ENCODE measurements at regions not wholly inside any gene's neighbourhood (a gene's known extent, or its start where the extent isn't known, plus 50 kb on each side); places are given as distances from the start of the nearest gene placed in this dataset.
"Not testable (repeated sequence)": the region's sequence is repeated elsewhere in the genome, so short reads cannot be mapped to it uniquely, and the experiment has no call there.

DNA sequence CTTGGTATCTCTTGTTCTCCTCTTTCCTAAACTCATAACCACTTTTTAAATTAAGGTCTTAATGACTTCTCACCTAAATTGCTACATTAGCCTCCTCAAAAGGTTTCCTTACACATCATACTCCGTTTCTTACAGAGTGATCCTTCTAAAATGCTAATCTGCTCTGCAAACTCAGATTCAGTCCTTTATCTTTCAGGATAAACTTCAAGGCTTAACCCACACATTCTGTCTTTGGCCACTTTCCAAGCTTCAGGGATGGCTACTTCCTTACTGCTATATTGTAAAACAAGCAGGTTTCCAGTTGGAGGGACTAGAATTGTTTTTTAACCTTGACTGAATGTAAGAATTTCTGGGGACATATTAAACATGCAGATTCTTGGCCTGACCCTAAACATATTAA lies 105.5 kb upstream of the CHD1 start:
- no peak for DNase-seq

DNA sequence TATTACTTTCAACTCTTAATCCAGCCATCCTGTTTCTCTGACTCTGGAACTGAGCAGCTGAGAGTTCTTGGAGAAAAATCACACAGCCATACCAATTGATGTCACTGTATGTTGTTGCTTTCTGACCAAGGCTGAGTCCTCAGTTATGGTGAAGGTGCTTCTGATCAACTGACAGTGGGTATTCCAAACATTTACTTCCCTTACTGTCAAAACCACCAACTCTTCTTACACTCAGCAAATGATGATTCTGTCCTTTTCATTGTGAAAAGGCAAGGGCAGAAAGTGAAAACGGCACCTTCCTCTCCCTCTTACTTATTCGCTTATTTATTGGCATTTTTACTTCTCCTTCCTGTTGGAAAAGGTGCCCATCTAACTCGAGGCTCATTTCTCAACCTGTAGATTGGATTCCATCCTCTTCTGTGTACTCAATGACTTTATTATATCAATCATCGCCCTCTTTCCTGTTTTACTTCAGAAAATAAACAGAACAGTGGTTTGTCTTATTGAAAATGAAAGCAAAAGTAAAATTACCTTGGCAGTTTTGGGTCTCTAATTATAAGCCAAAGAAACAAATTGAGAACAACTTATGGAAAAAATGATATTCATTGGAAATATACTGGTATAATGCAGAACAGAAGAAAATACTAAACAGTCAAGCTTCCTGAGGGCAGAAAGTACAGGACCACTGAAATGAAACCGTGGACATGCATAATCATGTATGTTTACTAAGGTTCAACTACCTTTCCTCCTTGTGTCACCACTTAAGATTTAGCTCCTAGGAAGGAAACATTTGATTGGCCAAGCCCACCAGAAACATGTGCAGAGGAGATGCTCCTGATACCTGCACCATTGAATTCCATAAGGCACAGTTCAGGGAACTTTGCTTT lies 104.5 kb upstream of the CHD1 start:
- DNase-seq, result peak; percentile 40

DNA sequence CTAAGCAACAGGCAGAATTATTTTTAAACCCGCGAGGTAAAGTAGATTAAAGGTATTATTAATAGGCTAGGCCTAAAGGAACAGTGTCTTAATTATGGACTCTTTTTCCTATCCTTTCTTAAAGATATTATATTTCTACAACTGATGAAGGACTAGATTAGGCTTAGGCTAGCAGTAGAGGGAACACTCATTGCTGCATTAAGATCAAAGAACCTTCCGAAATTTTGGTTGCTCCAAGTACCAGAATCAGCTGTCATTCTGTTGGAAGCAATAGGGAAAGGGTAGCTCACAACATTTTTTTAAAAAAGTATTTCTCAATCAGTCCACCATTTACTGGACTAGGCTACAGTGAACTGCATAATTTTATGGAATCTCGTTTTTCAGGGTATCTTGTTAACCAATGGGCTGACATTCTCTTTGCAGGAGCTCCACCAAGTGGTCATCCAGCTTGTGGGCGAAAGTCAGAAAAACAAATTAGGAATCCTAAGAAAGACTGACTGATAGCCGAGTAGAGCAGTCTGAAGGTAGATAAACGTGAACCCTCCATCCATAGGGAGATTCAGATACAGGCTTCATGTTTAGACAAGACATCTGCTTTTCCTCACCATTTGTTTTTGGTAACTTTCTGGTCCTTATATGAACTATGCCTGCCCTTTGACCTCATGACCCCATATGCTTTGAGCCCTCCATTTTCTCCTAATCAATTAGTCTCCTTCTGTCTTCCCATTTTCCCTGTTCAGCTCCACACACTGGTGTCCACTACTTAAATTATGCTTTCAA lies 103.6 kb upstream of the CHD1 start:
- peak; percentile 88 for DNase-seq

DNA sequence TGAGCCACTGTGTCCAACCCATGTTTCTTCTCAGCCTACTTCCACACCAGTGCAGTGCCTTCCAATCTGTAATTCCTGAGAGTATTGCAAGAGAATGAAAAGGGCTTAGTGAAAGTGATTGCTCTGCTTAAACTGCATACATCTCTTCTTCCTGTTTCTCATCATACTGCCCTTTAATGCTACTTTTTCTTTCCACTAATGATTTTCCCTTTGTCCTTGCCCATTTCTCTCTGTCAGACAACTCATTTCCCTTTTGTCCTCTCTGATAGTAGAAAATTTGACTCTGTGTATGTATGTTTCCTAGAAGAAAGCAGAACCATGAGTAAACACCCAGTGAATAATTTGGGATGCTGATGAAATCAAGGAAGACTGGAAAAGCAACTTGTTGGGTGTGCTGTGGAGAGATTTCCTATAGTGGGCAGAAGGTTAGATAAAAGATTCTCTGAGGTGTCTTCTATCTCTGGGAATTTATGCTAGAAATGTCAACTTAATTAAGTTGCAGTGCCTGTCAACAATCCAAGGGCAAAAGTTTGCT lies 102.2 kb upstream of the CHD1 start:
- no peak for DNase-seq

DNA sequence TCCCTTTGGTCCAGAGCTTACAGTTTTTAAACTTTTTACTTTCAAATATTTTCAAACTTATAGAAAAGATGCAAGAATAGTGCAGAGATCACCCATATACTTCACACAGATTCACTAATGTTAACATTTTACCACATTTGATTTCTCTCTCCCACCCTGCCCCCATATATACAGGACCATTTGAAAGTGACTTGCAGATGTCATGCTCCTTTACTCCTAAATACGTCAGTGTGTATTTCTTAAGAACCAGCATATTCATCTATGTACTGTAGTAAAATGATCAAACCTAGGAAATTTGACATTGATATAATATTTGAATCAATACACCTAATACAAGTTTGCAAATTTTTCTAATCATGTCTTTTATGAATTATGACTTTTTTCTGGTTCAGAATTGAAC lies 100.4 kb upstream of the CHD1 start:
- DNase-seq, result no peak

DNA sequence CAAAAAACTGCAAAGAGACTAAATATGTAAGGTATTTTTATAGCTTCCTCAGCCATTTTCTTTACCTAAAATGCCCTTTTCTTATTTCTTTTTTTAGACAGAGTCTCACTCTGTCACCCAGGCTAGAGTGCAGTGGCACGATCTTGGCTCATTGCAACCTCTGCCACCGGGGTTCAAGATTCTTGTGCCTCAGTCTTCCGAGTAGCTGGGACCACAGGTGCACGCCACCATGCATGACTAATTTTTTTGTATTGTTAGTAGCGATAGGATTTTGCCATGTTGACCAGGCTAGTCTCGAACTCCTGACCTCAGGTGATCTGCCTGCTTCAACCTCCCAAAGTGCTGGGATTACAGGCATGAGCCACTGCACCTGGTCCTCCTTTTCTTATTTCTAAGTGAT lies 99.4 kb upstream of the CHD1 start:
- not testable (repeated sequence) for DNase-seq

DNA sequence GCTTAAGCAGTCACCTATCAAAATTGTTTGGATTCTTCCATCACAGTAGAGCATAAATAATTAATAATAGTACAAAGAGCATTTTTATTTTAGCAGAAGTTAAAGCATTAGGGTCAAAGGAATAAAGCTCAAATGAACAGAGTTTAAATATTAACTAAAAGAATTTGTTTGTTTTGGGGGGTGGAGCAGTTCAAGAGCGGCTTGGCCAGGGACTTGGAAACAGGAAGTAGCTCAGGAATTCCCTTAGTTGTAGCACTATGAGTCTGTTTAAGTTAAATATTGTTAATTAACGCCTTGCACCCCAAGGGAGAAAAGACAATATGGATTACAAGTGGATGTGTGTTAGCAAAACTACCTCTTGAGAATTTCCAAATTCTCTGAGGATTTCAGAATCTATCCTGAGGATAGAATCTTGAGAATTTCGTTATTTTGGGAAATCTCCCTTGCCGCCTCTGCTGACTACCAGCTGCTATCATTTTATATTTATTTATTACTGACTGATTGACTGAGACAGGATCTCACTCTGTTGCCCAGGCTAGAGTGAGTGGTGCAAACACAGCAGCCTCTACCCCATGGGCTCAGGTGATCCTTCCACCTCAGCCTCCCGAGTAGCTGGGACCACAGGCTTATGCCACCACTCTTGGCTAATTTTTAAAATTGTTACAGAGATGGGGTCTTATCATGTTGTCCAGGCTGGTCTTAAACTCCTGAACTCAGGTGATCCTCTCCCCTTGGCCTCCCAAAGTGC lies 96.7 kb upstream of the CHD1 start:
- peak; percentile 86 for DNase-seq

DNA sequence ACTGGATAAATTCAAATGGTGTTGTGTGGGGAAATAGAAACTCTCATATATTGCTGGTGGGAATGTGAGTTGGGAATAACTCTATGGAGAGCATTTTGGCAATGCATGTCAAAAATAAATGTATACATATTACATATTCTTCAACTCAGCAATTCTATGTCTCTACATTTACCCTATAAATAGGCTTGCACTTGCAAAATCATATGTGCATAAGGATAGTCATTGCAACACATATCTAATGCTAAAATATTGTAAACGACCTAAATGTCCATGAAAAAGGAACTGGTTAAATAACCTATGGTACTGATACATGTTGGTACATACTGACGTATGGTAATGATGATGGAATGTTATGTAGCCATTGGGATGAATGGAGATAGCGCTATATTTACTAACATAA lies 94.5 kb upstream of the CHD1 start:
- no peak for DNase-seq

DNA sequence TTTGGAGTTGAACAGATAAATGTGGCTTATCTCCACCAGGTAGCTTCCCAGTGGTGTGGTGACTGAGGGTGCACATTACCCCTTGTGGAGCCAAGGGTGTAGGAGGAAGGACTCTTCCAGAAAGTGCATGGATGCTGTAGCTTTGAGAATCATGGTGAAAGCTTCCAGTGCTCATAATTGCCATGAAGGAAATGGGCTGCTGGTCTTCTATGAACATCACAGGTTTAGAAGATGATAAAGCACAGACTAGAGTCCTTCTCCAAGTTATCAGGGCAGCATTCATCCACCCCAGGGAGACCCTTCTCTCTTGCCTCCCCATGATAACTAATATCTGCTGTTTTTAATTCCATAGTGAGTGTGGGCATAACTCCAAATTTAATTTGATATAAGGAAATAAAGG lies 93.4 kb upstream of the CHD1 start:
- DNase-seq, result no peak

DNA sequence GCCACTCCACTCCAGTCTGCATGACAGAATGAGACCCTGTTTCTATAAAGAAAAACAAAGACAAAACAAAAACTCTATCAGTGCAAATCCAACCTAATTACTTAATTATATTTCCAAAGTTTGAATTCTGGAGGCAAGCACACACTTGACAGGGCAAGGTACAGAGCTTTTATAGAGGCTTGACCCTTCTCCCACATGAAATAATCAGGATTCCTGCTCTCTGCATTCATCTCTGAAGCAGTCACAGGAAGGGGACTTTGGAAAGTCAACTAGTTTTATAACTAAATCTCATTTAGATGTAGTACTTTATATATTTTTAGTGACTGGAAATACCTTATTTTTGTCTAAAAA lies 91.9 kb upstream of the CHD1 start:
- no peak for DNase-seq

DNA sequence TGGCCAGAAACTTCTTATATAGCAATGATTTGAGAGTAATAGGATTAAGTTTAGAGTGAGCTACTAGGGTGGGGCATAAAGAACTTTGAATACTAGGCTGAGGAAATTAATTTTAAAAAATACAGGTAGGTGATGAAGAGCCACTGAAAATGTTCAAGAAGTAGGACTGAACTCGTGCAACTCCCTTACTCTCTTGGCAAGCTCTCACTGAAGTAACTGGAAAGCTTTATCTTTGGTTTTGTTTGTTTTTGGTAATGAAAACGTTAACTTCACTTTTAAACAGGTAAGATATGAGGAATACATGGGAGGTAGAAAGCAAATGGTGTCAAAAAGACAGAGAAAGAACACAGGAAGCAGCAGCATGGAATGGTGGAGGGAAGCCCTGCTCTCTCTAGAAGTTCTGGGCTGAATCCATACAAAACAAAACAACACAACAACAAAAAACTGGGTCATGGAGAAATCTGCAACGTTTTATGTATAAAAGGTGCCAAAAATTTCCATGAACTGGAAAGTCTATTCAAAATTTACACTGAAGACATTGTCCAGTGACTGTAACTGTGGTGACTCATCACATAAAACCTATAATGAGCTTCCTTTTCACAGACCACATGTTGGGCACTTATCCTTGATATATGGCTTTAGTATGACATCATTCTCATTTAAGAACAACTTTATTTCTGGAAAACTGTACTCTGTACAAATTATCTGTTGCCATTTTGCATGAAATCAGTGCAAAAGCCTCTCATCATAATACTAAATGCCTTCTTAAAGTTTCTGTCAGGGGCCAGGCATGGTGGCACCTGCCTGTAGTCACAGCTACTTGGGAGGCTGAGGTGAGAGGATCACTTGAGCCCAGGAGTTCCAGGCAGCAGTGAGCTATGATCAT lies 91.2 kb upstream of the CHD1 start:
- DNase-seq, result peak; percentile 82

DNA sequence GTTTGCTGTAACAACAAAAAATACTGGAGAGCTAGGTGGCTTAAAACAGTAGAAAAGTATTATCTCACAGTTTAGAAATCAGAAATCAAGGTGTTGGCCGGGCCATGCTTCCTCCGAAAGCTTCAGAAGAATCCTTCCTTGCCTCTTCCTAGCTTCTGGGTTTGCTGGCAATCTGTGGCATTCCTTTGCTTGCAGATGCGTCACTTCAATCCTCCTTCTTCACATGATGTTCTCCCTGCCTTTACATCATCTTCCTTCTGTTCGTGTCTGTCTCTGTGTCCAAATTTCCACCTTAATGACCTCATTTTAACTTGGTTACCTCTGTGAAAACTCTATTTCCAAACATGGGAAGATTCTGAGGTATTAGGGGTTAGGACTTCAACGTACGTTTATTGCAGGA lies 90.4 kb upstream of the CHD1 start:
- DNase-seq, result no peak

DNA sequence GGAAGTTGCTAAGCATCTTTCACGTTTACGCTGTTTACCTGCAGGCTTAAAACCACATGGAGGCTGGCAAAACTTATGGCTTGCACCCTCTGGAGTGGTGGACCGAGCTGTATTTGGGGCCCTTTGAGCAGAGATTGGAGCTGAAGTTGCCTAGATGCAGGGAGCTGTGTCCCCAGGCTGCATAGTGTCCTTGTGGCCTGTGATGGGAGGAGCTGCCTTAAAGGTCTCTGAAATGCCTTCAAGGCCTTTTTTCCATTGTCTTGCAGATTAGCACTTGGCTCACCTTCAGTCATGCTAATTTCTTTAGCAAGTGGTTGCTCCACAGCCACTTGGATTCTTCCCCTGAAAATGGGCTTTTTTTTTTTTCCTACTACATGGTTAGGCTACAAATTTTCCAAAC lies 81.5 kb upstream of the CHD1 start:
- DNase-seq, result no peak

DNA sequence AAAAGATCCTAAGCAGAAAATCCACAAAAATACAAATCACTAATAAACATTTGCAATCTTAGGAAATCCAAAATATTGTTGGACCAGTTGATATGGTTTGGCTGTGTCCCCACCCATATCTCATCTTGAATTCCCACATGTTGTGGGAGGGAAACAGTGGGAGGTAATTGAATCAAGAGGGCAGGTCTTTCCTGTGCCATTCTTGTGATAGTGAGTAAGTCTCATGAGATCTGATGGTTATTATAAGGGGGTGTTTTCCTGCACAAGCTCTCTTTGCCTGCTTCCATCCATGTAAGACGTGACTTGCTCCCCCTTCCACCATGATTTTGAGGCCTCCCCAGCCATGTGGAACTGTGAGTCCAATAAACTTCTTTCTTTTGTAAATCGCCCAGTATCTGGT lies 79.2 kb upstream of the CHD1 start:
- DNase-seq, result not testable (repeated sequence)

DNA sequence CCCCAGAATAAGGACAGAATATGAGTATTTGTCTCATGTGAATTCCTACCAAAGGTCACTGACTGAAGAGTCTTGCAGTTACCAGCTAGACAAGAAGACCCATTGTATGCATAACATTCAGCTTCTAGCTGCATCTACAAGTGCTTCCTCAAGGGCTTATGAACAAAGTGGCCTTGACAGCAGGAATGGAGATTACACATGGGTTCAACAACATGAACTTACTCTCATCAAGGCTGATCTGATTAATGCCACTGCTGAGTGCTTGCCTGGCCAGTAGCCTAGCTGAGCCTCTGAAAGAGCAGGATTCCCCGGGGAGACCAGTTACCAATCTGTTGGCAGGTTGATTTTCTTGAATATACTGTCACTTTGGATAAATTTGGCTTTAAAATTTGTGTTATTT lies 76.7 kb upstream of the CHD1 start:
- peak; percentile 11 for DNase-seq

DNA sequence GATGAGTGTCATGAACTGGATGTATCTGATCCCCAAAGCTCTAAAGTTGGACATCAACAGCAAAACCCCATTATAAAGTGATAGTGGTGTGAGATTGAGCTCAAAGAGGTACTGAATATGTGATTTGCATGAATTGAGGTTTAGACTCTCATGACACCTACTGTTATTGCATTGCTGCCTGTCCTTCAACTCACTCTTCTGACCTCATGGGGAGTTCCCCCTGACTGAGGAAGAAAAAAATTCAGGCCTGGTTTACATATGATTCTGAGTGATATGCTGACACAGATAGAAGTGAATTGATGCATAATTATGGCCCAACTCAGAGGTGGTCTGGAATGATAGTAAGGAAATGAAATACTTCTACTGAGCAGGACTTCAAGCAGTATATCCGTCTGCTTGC lies 76.2 kb upstream of the CHD1 start:
- no peak for DNase-seq

DNA sequence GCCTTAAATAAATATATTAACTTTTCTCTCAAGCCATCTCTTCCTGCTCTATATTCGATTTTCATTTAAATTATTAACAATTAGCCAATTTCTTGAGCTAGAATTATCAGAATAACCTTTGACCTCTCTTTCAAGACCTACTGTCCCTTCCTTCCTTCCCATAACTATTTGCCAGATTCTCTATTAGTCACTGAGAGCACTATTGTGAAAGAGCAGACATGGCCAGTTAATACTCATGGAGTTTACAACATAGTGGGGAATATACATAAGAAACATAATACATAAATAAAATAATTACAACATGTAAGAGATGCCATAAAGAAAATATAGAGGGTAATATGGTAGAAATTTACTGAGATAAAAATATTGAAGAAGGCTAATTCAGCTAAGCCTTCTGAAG lies 72.1 kb upstream of the CHD1 start:
- no peak for DNase-seq

DNA sequence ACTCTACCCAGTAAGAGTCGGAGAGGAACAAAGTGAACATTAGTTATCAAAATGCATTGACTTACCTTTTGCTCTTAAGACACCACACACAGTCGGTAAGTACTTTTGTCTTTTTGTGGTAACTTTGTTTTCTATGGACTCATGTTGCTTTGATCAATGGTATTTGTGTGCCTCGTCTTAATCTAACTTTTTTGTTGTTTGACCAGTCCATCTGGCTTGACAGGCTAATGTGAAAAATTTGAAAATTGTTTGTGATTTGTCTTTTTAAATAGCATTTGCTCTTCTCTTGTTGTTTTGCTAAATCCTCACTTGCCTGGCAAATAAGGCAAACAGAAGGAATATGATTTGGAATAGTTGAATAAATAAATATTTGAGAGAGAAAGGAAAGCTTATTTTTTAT lies 71.4 kb upstream of the CHD1 start:
- no peak for DNase-seq

DNA sequence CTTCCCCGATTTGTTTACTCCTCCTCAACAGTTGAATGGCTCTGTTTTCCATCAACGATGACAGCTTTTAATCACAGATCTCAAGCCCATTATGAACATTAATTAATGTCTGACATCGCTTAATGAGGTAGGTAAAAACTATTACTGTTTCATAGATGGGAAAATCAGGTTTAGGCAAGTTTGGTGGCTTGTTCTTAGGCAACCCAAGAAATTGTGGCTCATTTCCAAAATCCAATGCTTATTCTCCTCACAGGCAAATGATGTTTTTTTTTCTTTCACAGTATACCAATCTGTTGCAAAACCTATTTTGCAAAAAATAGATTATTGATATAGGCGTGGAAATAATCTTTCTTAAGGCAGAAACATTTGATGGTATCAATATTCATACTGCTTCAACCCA lies 70.8 kb upstream of the CHD1 start:
- DNase-seq, result no peak

DNA sequence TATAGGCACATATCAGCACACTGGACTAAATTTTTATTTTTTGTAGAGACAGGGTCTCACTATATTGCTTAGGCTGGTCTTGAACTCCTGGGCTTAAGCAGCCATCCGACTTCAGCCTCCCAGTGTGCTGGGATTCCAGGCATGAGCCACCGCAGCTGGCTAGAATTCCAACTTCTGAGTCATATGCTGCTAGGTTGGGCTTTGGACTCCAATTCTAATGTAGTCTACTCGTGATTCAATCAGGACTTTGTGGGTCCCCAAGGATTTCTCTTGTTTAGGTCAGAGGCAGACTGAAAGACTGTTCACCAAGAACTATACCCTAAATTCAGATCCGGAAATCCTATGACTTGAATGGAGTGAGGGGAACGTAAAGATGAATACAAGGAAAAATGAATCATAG lies 68.2 kb upstream of the CHD1 start:
- DNase-seq, result no peak

DNA sequence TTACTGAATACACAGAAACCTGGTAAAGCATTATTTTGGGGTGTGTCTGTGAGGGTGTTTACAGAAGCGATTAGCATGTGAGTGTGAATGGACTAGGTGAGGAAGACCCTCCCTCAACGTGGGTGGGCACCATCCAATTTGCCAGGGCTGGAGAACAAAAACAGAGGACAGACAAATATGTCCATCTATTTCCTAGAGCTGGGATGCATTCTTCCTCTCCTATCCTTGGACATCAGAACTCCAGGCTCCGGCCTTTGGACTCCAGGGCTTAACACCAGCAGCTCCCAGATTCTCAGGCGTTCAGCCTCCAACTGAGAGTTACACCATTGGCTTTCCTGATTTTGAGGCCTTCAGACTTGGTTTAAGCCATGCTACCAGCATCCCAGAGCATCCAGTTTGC lies 65.8 kb upstream of the CHD1 start:
- peak; percentile 29 for DNase-seq

DNA sequence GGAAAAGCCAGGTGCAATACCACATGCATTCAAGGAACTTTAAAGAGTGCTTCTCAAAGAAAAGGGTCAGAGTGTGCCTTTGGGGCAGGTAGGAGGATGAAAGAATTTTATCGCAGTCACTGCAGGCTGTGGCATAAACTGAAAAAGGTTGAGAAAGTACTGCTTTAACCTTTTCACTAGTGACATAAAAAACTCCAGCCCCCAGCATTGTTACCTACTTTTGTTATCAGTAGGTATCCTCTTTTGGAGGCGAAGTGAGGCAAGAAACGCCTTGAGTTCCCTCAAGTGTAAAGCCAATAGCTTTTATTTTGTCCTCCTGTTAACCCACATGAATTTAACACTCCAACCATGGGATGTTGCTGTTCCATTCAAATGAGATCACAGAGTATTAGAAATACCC lies 64.7 kb upstream of the CHD1 start:
- DNase-seq, result no peak

DNA sequence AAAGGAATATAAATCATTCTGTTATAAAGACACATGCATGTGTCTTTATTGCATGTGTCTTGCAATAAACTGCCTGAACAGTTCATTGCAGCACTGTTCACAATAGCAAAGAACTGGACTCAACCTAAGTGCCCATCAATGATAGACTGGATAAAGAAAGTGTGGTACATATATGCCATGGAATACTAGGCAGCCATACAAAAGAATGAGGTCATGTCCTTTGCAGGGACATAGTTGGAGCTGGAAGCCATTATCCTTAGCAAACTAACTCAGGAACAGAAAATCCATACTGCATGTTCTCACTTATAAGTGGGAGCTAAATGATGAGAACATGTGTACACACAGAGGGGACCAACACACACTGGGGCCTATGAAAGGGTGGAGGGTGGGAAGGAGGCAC lies 63.7 kb upstream of the CHD1 start:
- DNase-seq, result no peak

Measured in DMS53 (cell line).